Tibial nerve (tissue), 3 donors: ENCODE measurements at regions not wholly inside any gene's neighbourhood (a gene's known extent, or its start where the extent isn't known, plus 50 kb on each side); places are given as distances from the start of the nearest gene placed in this dataset.

Experiments
- CTCF ChIP-seq, 5 experiments: fragments of 200-600 bp in 3 of 5; fragments of 450-650 bp in 2 of 5; sonication (generic) in 3 of 5; IDR thresholded peaks; one replicate each; pipeline ENCODE4 v1.5.1; 2016 to 2019; ENCODE audit warnings: antibody characterized with exemption in 5 of 5, mild to moderate bottlenecking in 3 of 5, moderate library complexity in 2 of 5
- POLR2A ChIP-seq, 2 donors: fragments of 450-650 bp; IDR thresholded peaks; one replicate each; pipeline ENCODE4 v1.6.1; 2017; ENCODE audit warnings: antibody characterized with exemption in 2 of 2, mild to moderate bottlenecking in 2 of 2, moderate library complexity in 2 of 2

DNA sequence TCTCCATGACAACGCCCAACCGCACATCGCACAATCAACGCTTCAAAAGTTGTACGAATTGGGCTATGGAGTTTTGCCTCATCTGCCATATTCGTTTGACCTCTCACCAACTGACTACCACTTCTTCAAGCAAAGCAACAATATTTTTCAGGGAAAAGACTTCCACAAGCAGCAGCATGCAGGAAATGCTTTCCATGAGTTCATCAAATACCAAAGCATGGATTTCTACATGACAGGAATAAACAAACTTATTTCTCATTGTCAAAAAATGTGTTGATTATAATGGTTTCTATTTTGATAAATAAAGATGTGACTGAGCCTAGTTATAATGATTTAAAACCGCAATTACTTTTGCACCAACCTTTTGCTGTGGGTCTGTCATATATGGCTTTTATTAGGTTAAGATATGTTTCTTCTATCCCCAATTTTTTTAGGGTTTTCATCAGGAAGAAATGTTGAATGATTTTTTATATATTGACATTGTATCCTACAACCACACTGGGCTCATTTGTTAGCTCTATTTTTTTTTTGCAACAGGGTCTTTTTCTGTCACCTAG lies 138.4 kb downstream of the PWWP3B start:
- TF ChIP-seq CTCF (IDR thresholded peaks at IDR 0.05) (no peak), POLR2A (IDR thresholded peaks at IDR 0.05) (no peak)
